ENCODE measurements at regions not wholly inside any gene's neighbourhood (a gene's known extent, or its start where the extent isn't known, plus 50 kb on each side); places are given as distances from the start of the nearest gene placed in this dataset.

GRCh38 chr5:12901696-12902095 is 997.5 kb upstream of the CTNND2 start:
- H4K5ac ChIP-seq (ENCODE audit: insufficient read length, low read depth, low read length) = no peak overlapping the region
- H3K14ac ChIP-seq (ENCODE audit: insufficient read depth, low read length) = no peak overlapping the region
- H3K23ac ChIP-seq (ENCODE audit: insufficient read length, low read depth, low read length) = no peak overlapping the region
- H3K18ac ChIP-seq (ENCODE audit: insufficient read length, low read depth, low read length) = no peak overlapping the region
- no peaks in the 10 kb centered on the region for H3K79me2 ChIP-seq (ENCODE audit: insufficient read depth, low read length)
- Mint-ChIP-seq H3K27me3 (ENCODE audit: low read depth) (no peaks in the 10 kb centered on the region), H3K27ac (no peak overlapping the region), H3K9me3 (no peaks in the 10 kb centered on the region), H3K36me3 (ENCODE audit: insufficient read depth in 1 of 3, low read depth in 3 of 3) (no peaks in the 10 kb centered on the region), H3K4me3 (no peak overlapping the region), H3K4me1 (no peaks in the 10 kb centered on the region)
- H3K4me1 ChIP-seq (ENCODE audit: insufficient read depth, low read length) = no peaks in the 10 kb centered on the region
- no peak overlapping the region for H2BK5ac ChIP-seq (ENCODE audit: insufficient read length, low read length)
- no peak overlapping the region for H3T11ph ChIP-seq (ENCODE audit: low read length)
- H2AK5ac ChIP-seq (ENCODE audit: insufficient read length, low read length) = no peak overlapping the region
- H3K79me1 ChIP-seq (ENCODE audit: insufficient read depth, low read depth, low read length, poor library complexity, severe bottlenecking) = no peaks in the 10 kb centered on the region
- no peak overlapping the region for H2BK12ac ChIP-seq (ENCODE audit: insufficient read length, low read depth, low read length)
- H3K23me2 ChIP-seq (ENCODE audit: insufficient read length, low read depth, low read length, poor library complexity, severe bottlenecking) = no peaks in the 10 kb centered on the region
- no peak overlapping the region for H3K4ac ChIP-seq (ENCODE audit: low read depth, low read length)
- no CpG with 5 or more reads among the region's 1 CpG for WGBS (ENCODE audit: extremely low coverage, insufficient read length, low lambda C conversion rate)
- H2BK20ac ChIP-seq (ENCODE audit: low read depth, low read length, poor library complexity, severe bottlenecking) = no peak overlapping the region
- no peak overlapping the region for H4K91ac ChIP-seq (ENCODE audit: insufficient read length, low read depth, low read length)
- no peaks in the 10 kb centered on the region for H3K9me3 ChIP-seq (ENCODE audit: control insufficient read depth, low read depth, low read length)
- H4K20me1 ChIP-seq (ENCODE audit: control insufficient read depth, insufficient read depth, insufficient read length) = no peaks in the 10 kb centered on the region
- H2BK15ac ChIP-seq (ENCODE audit: low read depth, low read length) = no peak overlapping the region
- no peak overlapping the region for H2BK120ac ChIP-seq (ENCODE audit: low read depth, low read length, poor library complexity, severe bottlenecking)
- H2AFZ ChIP-seq (ENCODE audit: low read length) = no peak overlapping the region
- no peak overlapping the region for H3K4me2 ChIP-seq (ENCODE audit: insufficient read depth, insufficient read length, low read length)
- no peak overlapping the region for H3K27ac ChIP-seq (ENCODE audit: insufficient read length, low read depth, low read length)
- H3K27me3 ChIP-seq (ENCODE audit: insufficient read depth, low read length) = no peaks in the 10 kb centered on the region
- H4K8ac ChIP-seq (replicated peaks; ENCODE audit: insufficient read length, low read depth, low read length) = no peak overlapping the region
- DNase-seq = no peak
- no peak overlapping the region for H3K9ac ChIP-seq (ENCODE audit: extremely low read depth, insufficient read length, low read length)
- TF ChIP-seq, protein P1, sequence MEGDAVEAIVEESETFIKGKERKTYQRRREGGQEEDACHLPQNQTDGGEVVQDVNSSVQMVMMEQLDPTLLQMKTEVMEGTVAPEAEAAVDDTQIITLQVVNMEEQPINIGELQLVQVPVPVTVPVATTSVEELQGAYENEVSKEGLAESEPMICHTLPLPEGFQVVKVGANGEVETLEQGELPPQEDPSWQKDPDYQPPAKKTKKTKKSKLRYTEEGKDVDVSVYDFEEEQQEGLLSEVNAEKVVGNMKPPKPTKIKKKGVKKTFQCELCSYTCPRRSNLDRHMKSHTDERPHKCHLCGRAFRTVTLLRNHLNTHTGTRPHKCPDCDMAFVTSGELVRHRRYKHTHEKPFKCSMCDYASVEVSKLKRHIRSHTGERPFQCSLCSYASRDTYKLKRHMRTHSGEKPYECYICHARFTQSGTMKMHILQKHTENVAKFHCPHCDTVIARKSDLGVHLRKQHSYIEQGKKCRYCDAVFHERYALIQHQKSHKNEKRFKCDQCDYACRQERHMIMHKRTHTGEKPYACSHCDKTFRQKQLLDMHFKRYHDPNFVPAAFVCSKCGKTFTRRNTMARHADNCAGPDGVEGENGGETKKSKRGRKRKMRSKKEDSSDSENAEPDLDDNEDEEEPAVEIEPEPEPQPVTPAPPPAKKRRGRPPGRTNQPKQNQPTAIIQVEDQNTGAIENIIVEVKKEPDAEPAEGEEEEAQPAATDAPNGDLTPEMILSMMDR (conservative IDR thresholded peaks at IDR 0.05) = no peak
- H3K56ac ChIP-seq (ENCODE audit: insufficient read length, low read depth, low read length) = no peak overlapping the region
